GM12864 (cell line): ENCODE measurements at regions not wholly inside any gene's neighbourhood (a gene's known extent, or its start where the extent isn't known, plus 50 kb on each side); places are given as distances from the start of the nearest gene placed in this dataset.
A peak's percentile ranks its signal among the peaks of the same experiment; 100 is the strongest.

Experiments
- DNase-seq: peaks from one replicate; pipeline ENCODE4 v3.0.0-alpha.2; 2011; ENCODE audit warnings: low read depth
- H3K4me3 ChIP-seq: 2 replicates; pipeline ENCODE4 v1.5.1; 2011; ENCODE audit warnings: mild to moderate bottlenecking, low read depth, low read length, control low read depth
- CTCF ChIP-seq: IDR thresholded peaks from 2 replicates; pipeline ENCODE4 v1.5.1; 2011; ENCODE audit warnings: low read depth, mild to moderate bottlenecking, moderate library complexity, low read length, control low read depth, inconsistent platforms; ENCODE audit errors: missing control alignments

- DNase-seq = no peak
- no peak for TF ChIP-seq CTCF
- H3K4me3 ChIP-seq = no peak overlapping the region
Observed at GRCh38 chr2:196445991-196446390, 193.5 kb upstream of the CCDC150 start.

GRCh38 chr2:196448407-196449079 is 191.0 kb upstream of the CCDC150 start:
- DNase-seq = no peak
- H3K4me3 ChIP-seq = no peak overlapping the region
- no peak for TF ChIP-seq CTCF

GRCh38 chr2:196449083-196449482 is 190.4 kb upstream of the CCDC150 start:
- no peak for TF ChIP-seq CTCF
- H3K4me3 ChIP-seq = no peak overlapping the region
- no peak for DNase-seq

DNA sequence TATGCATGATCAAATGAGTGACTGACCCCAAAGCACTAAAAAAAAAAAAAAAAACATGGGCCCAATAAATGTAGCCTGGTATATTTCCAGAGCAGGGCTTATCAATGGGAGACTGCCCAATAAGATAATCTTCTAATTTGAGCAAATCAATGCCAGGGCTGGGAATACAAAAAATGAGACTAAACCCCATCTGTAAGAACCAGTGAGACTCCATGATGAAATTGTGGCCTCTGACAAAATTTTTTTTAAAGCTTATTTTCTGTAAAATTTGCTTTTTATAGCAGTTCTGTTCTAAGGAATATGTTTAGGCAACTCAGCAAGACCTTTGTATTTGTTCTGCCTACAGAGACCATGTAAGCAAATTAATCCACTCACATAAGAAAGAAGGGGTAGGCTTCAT is 186.8 kb upstream of the CCDC150 start:
- H3K4me3 ChIP-seq = no peak overlapping the region
- DNase-seq = no peak
- no peak for TF ChIP-seq CTCF

DNA sequence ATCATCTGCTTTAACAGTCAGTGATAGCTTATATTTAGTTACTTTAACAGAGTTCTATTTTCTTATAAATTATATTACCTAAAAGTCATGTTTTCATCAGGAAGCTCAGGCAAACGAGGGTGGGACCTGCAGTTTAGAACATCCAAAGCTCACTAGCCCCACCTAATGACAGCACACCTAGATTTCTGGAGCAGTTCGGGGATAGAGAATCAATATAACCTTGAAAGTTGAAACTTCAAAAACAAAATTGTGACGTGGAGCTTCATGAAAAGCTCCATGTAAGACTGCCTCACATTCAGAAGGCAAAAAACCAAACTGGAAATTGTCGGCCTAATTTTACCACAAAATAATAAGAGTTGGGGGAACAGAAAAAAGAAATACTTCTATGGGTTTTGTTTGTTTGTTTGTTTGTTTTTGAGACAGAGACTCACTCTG is 185.9 kb upstream of the CCDC150 start:
- TF ChIP-seq CTCF = peak; percentile 61
- H3K4me3 ChIP-seq = no peak overlapping the region
- peak; percentile 44 for DNase-seq

- H3K4me3 ChIP-seq = no peak overlapping the region
- no peak for DNase-seq
- no peak for TF ChIP-seq CTCF
Observed at GRCh38 chr2:196454492-196454891, 185.0 kb upstream of the CCDC150 start.

- TF ChIP-seq CTCF = no peak
- no peak for DNase-seq
- no peak overlapping the region for H3K4me3 ChIP-seq
Observed at GRCh38 chr2:196459539-196459938, 180.0 kb upstream of the CCDC150 start.
